Body of pancreas (tissue), 4 donors: ENCODE measurements at regions not wholly inside any gene's neighbourhood (a gene's known extent, or its start where the extent isn't known, plus 50 kb on each side); places are given as distances from the start of the nearest gene placed in this dataset.

Experiments
- POLR2A ChIP-seq, 3 donors: fragments of 450-650 bp; IDR thresholded peaks; one replicate each; pipeline ENCODE4 v1.6.1; 2016; ENCODE audit warnings: antibody characterized with exemption in 3 of 3, mild to moderate bottlenecking in 2 of 3
- TF ChIP-seq, protein P1 (sequence below), 7 experiments: fragments of 450-650 bp in 4 of 7; fragments of 200-600 bp in 3 of 7; sonication (generic) in 3 of 7; IDR thresholded peaks; one replicate each; pipeline ENCODE4 v1.5.1; 2016 to 2019; ENCODE audit warnings: antibody characterized with exemption in 7 of 7

DNA sequence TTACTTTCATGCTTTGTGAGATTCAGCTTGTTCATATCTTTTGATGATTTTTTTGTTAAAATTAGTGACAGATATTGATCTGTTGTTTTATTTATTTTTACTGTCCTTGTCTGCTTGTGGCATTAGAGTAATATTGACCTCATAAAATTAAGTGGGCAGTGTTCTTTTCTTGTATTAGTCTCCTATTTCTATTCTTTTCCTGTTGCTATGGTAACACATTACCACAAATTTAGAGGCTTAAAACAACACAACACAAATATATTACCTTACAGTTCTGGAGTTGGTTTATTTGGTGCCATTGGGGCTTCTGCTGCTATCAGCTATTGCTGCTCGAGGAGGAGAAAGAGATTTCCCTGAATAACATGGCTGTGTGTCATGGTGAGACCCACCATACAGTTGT, 135.7 kb downstream of the C1orf94 start:
- TF ChIP-seq, protein P1, sequence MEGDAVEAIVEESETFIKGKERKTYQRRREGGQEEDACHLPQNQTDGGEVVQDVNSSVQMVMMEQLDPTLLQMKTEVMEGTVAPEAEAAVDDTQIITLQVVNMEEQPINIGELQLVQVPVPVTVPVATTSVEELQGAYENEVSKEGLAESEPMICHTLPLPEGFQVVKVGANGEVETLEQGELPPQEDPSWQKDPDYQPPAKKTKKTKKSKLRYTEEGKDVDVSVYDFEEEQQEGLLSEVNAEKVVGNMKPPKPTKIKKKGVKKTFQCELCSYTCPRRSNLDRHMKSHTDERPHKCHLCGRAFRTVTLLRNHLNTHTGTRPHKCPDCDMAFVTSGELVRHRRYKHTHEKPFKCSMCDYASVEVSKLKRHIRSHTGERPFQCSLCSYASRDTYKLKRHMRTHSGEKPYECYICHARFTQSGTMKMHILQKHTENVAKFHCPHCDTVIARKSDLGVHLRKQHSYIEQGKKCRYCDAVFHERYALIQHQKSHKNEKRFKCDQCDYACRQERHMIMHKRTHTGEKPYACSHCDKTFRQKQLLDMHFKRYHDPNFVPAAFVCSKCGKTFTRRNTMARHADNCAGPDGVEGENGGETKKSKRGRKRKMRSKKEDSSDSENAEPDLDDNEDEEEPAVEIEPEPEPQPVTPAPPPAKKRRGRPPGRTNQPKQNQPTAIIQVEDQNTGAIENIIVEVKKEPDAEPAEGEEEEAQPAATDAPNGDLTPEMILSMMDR (IDR thresholded peaks at IDR 0.05), result no peak
- TF ChIP-seq POLR2A (IDR thresholded peaks at IDR 0.05), result no peak
